B cell (primary cell): ENCODE measurements at regions not wholly inside any gene's neighbourhood (a gene's known extent, or its start where the extent isn't known, plus 50 kb on each side); places are given as distances from the start of the nearest gene placed in this dataset.

ENCODE experiments used
- ATAC-seq: fragments of 200-7000 bp; cut with Tn5 transposase; one replicate; pipeline ENCODE4 v1.10.0; 2021; ENCODE audit warnings: low read depth, mild to moderate bottlenecking, moderate number of reproducible peaks, moderate library complexity
- CTCF ChIA-PET: fragments of 350-600 bp; sonication (Branson Sonifier 250); formaldehyde crosslinking; loops from one replicate; lab custom pipeline; 2021; ENCODE audit warnings: antibody characterized with exemption, inconsistent platforms; lab: Charles Lee
- POLR2A ChIA-PET: fragments of 350-600 bp; sonication (Branson Sonifier 250); formaldehyde crosslinking; loops from one replicate; lab custom pipeline; 2021; ENCODE audit warnings: antibody characterized with exemption; lab: Charles Lee
- DNase-seq: peaks from one replicate; pipeline ENCODE4 v3.0.0; 2013
- H2AFZ ChIP-seq: 2 replicates; pipeline ENCODE4 v1.6.1; 2012; ENCODE audit warnings: mild to moderate bottlenecking, low read depth, low read length; ENCODE audit not compliant: insufficient read depth, poor library complexity, severe bottlenecking
- H3K27ac ChIP-seq, 2 donors: 1 replicate in 1 of 2; 2 replicates in 1 of 2; pipeline ENCODE4 v1.5.1; 2012 to 2013; ENCODE audit warnings: low read length in 2 of 2, mild to moderate bottlenecking in 2 of 2, moderate library complexity in 1 of 2
- H3K27me3 ChIP-seq, 4 experiments: fragments of 200-600 bp in 1 of 4; sonication (generic) in 1 of 4; replicated peaks in 1 of 4; 1 replicate in 2 of 4; 2 replicates in 2 of 4; pipeline versions ENCODE4 v1.6.1 to v1.7.0; 2013 to 2016; ENCODE audit warnings: low read length in 3 of 4, mild to moderate bottlenecking in 2 of 4, mixed read lengths in 1 of 4, moderate library complexity in 1 of 4; ENCODE audit not compliant: insufficient read depth in 4 of 4, control insufficient read depth in 3 of 4; ENCODE audit errors: control extremely low read depth in 1 of 4
- H3K36me3 ChIP-seq, 2 experiments: replicated peaks in 1 of 2; 1 replicate in 1 of 2; 2 replicates in 1 of 2; pipeline versions ENCODE4 v1.6.1 to v1.7.1; 2013; ENCODE audit warnings: low read length in 1 of 2; ENCODE audit not compliant: insufficient read depth in 2 of 2, control insufficient read depth in 1 of 2; ENCODE audit errors: control extremely low read depth in 1 of 2, extremely low read depth in 1 of 2
- H3K4me1 ChIP-seq, 2 donors: fragments of 200-600 bp in 1 of 2; sonication (generic) in 1 of 2; 1 replicate in 1 of 2; 2 replicates in 1 of 2; pipeline versions ENCODE4 v1.5.1 to v1.6.1; 2013 to 2017; ENCODE audit warnings: low read length in 2 of 2; ENCODE audit not compliant: control insufficient read depth in 2 of 2, insufficient read depth in 2 of 2
- H3K4me2 ChIP-seq: replicated peaks from 2 replicates; pipeline ENCODE3; 2012; ENCODE audit warnings: mild to moderate bottlenecking, low read depth, low read length; ENCODE audit not compliant: poor library complexity, severe bottlenecking
- H3K4me3 ChIP-seq, 5 experiments: fragments of 200-600 bp in 1 of 5; sonication (generic) in 1 of 5; 1 replicate in 3 of 5; 2 replicates in 2 of 5; pipeline versions ENCODE4 v1.5.1 to v1.7.0; 2011 to 2016; ENCODE audit warnings: low read length in 4 of 5, mild to moderate bottlenecking in 4 of 5, low read depth in 2 of 5, control low read depth in 1 of 5, moderate library complexity in 1 of 5; ENCODE audit not compliant: insufficient read depth in 1 of 5; ENCODE audit errors: control extremely low read depth in 1 of 5, extremely low read depth in 1 of 5
- H3K79me2 ChIP-seq: fragments of 200-600 bp; sonication (generic); one replicate; pipeline ENCODE4 v1.6.0; 2016; ENCODE audit warnings: low read length; ENCODE audit not compliant: control insufficient read depth, insufficient read depth
- H3K9ac ChIP-seq: fragments of 200-600 bp; sonication (generic); 2 replicates; pipeline ENCODE4 v1.6.1; 2017; ENCODE audit warnings: mild to moderate bottlenecking, low read length, moderate library complexity
- H3K9me3 ChIP-seq, 3 donors: one replicate each; pipeline versions ENCODE4 v1.6.1 to v1.7.1; 2013; ENCODE audit warnings: low read length in 2 of 3; ENCODE audit not compliant: control insufficient read depth in 2 of 3, insufficient read depth in 1 of 3; ENCODE audit errors: control extremely low read depth in 1 of 3
- H4K20me1 ChIP-seq: 2 replicates; pipeline ENCODE4 v1.6.0; 2012; ENCODE audit warnings: mild to moderate bottlenecking, low read length; ENCODE audit not compliant: insufficient read depth, control insufficient read depth, poor library complexity, severe bottlenecking
- H3K27ac Mint-ChIP-seq: one replicate; pipeline ENCODE4 v1.8.0; 2021; ENCODE audit warnings: mixed read lengths
- H3K27me3 Mint-ChIP-seq: one replicate; pipeline ENCODE4 v1.8.0; 2021; ENCODE audit warnings: mixed read lengths
- H3K4me1 Mint-ChIP-seq: one replicate; pipeline ENCODE4 v1.8.0; 2021; ENCODE audit warnings: mixed read lengths
- H3K4me3 Mint-ChIP-seq: one replicate; pipeline ENCODE4 v1.8.0; 2021; ENCODE audit warnings: mixed read lengths
- H3K9me3 Mint-ChIP-seq: one replicate; pipeline ENCODE4 v1.8.0; 2022; ENCODE audit warnings: mixed read lengths; ENCODE audit not compliant: insufficient read depth
- CTCF ChIP-seq: fragments of 200-600 bp; IDR thresholded peaks from one replicate; pipeline ENCODE4 v1.8.0; 2022; ENCODE audit warnings: antibody characterized with exemption, mild to moderate bottlenecking
- EZH2 ChIP-seq: IDR thresholded peaks from 2 replicates; pipeline ENCODE4 v1.6.1; 2012; ENCODE audit warnings: borderline replicate concordance, low read depth, mild to moderate bottlenecking, moderate library complexity, low read length; ENCODE audit not compliant: insufficient read depth, poor library complexity, severe bottlenecking
- WGBS: methylation state at CpG from one replicate; pipeline ENCODE4 v1.1.5; 2013; ENCODE audit warnings: missing lambda C conversion rate; ENCODE audit not compliant: insufficient coverage; 5-methylcytosine and 5-hydroxymethylcytosine counted together
- intact Hi-C: fragments of 100-400 bp; cut with micrococcal nuclease; formaldehyde crosslinking; loops from one replicate; pipeline ENCODE4 v1.10.0; 2022

- peak overlapping the region; percentile 17 for H2AFZ ChIP-seq
- CTCF ChIA-PET = interaction anchor here (0.7 kb wide), 1 partner anchor 14 kb away, joined by 3 read pairs; no protein-coding TSS in a partner anchor
- no peak overlapping the region for H3K4me3 ChIP-seq
- H4K20me1 ChIP-seq = no peaks in the 10 kb centered on the region
- Mint-ChIP-seq H3K27me3 (no peaks in the 10 kb centered on the region), H3K9me3 (no peaks in the 10 kb centered on the region), H3K4me1 (peaks cover 8% of the 10 kb centered on the region), H3K4me3 (no peak overlapping the region), H3K27ac (peak overlapping the region; percentile 7)
- H3K4me2 ChIP-seq = peak overlapping the region; percentile 11
- H3K36me3 ChIP-seq = no peaks in the 10 kb centered on the region
- no CpG with 5 or more reads among the region's 3 CpGs for WGBS
- H3K4me1 ChIP-seq = peaks cover 0 to 4% of the 10 kb centered on the region in 2 donors
- TF ChIP-seq EZH2 = no peak
- no peak for TF ChIP-seq CTCF
- H3K9me3 ChIP-seq = peaks cover 0 to 4% (median 0%) of the 10 kb centered on the region in 3 donors
- no peaks in the 10 kb centered on the region for H3K79me2 ChIP-seq
- intact Hi-C loops = no loop called here
- POLR2A ChIA-PET = no interaction called here
- ATAC-seq = no peak
- peak; percentile 14 for DNase-seq
- H3K27ac ChIP-seq = no peak overlapping the region
- H3K9ac ChIP-seq = no peak overlapping the region
- H3K27me3 ChIP-seq = no peaks in the 10 kb centered on the region
Measured at GRCh38 chr3:106242781-106243180, 374.0 kb upstream of the CBLB start.

- no peak for TF ChIP-seq CTCF
- no peak for TF ChIP-seq EZH2
- H3K27ac Mint-ChIP-seq = no peak overlapping the region
- no peaks in the 10 kb centered on the region for H3K27me3 Mint-ChIP-seq
- Histone ChIP-seq H3K79me2 (no peaks in the 10 kb centered on the region), H3K9me3 (no peaks in the 10 kb centered on the region), H3K4me1 (peaks cover 0 to 4% of the 10 kb centered on the region in 2 donors), H3K36me3 (no peaks in the 10 kb centered on the region), H3K27ac (no peak overlapping the region), H3K9ac (no peak overlapping the region), H2AFZ (no peak overlapping the region), H4K20me1 (no peaks in the 10 kb centered on the region), H3K27me3 (no peaks in the 10 kb centered on the region), H3K4me3 (no peak overlapping the region), H3K4me2 (no peak overlapping the region)
- no peak for DNase-seq
- intact Hi-C loops = no loop called here
- ChIA-PET CTCF (no interaction called here), POLR2A (no interaction called here)
- no peak for ATAC-seq
- H3K4me1 Mint-ChIP-seq = peaks cover 18% of the 10 kb centered on the region
- H3K9me3 Mint-ChIP-seq = no peaks in the 10 kb centered on the region
- no peak overlapping the region for H3K4me3 Mint-ChIP-seq
Measured at GRCh38 chr3:106245400-106245799, 376.6 kb upstream of the CBLB start.
